ENCODE measurements at regions not wholly inside any gene's neighbourhood (a gene's known extent, or its start where the extent isn't known, plus 50 kb on each side); places are given as distances from the start of the nearest gene placed in this dataset.

DNA sequence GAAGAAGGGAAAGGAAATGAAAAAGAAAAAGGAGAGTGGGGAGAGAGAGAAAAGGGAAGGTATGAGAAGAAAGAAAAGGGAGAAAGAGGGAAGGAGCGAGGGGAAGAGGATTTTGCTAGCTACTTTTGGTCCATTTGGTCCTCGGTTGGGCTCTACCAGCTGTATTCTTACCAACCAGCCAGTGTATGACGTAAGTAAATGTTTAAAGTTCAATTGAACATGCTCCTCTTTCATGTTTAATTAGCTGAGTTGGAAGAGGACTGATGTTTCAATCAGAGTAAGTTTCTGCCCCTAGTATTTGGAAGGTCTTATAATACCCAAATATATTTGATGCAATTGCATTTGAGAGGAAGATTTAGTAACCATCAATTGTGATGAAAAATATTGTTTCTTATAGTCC, 424.0 kb upstream of the CXorf51B start:
- TF ChIP-seq, protein P1, sequence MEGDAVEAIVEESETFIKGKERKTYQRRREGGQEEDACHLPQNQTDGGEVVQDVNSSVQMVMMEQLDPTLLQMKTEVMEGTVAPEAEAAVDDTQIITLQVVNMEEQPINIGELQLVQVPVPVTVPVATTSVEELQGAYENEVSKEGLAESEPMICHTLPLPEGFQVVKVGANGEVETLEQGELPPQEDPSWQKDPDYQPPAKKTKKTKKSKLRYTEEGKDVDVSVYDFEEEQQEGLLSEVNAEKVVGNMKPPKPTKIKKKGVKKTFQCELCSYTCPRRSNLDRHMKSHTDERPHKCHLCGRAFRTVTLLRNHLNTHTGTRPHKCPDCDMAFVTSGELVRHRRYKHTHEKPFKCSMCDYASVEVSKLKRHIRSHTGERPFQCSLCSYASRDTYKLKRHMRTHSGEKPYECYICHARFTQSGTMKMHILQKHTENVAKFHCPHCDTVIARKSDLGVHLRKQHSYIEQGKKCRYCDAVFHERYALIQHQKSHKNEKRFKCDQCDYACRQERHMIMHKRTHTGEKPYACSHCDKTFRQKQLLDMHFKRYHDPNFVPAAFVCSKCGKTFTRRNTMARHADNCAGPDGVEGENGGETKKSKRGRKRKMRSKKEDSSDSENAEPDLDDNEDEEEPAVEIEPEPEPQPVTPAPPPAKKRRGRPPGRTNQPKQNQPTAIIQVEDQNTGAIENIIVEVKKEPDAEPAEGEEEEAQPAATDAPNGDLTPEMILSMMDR (conservative IDR thresholded peaks at IDR 0.05; ENCODE audit: low read depth, low read length), result no peak
- TF ChIP-seq EZH2 (IDR thresholded peaks at IDR 0.05; ENCODE audit: low read length, unreplicated experiment), result no peak

Data from PC-3 (cell line).